Skeletal muscle tissue (tissue), 3 donors: ENCODE measurements at regions not wholly inside any gene's neighbourhood (a gene's known extent, or its start where the extent isn't known, plus 50 kb on each side); places are given as distances from the start of the nearest gene placed in this dataset.
"Not testable (repeated sequence)": the region's sequence is repeated elsewhere in the genome, so short reads cannot be mapped to it uniquely, and the experiment has no call there.

Experiments used
- H3K27ac ChIP-seq: one replicate; pipeline ENCODE4 v1.7.0; 2013; ENCODE audit warnings: mild to moderate bottlenecking, low read depth, low read length, inconsistent platforms
- H3K27me3 ChIP-seq, 3 donors: one replicate each; pipeline ENCODE4 v1.7.0; 2013; ENCODE audit warnings: low read length in 3 of 3; ENCODE audit not compliant: control insufficient read depth in 3 of 3, insufficient read depth in 3 of 3
- H3K36me3 ChIP-seq, 3 donors: one replicate each; pipeline ENCODE4 v1.7.0; 2013; ENCODE audit warnings: low read length in 3 of 3; ENCODE audit not compliant: control insufficient read depth in 3 of 3, insufficient read depth in 3 of 3
- H3K4me1 ChIP-seq, 3 donors: one replicate each; pipeline ENCODE4 v1.7.0; 2013; ENCODE audit warnings: low read length in 3 of 3, mild to moderate bottlenecking in 3 of 3; ENCODE audit not compliant: control insufficient read depth in 3 of 3, insufficient read depth in 3 of 3
- H3K4me3 ChIP-seq, 3 donors: one replicate each; pipeline ENCODE4 v1.7.0; 2013; ENCODE audit warnings: low read length in 3 of 3
- H3K9ac ChIP-seq, 3 donors: one replicate each; pipeline ENCODE4 v1.7.0; 2013; ENCODE audit warnings: low read length in 3 of 3, mild to moderate bottlenecking in 3 of 3, moderate library complexity in 2 of 3, low read depth in 1 of 3
- H3K9me3 ChIP-seq, 3 donors: one replicate each; pipeline ENCODE4 v1.7.0; 2013; ENCODE audit warnings: low read length in 3 of 3; ENCODE audit not compliant: control insufficient read depth in 3 of 3
- donor health status: Osteomylitis.

DNA sequence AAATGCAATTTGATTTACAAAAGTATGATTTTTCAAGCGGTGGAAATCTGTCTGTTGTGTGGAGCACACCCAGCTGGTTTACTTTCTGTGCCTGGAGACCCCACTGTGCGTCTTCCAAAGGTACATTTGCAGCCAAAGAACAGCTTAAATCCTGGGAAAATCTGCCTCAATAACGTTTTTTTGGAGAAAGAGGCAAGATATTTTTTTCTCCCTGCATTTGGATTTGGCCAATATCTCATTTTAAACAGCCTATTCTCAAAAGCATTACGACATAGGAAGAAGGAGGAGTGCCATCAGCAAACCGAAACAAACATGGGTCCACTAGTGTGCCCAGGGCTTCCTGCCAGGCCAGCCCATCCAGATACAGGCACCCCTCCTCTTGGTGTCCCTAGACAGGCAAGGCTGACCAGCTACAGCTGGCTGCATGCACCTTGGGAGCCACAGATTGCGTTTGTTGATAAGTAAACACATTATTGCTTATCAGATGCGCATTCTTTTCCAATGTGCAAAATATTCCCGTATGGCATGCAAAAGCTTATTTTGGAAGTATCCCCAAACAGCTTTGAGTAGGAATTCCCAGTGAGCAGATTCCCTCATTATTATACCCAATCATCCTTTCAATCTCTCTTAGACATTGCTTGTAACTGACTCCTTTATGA is 184.5 kb upstream of the MARCKS start:
- Histone ChIP-seq H3K36me3 (no peaks in the 10 kb centered on the region), H3K4me3 (peak overlapping the region; percentile 63 to 71 (median 70)), H3K9ac (peak overlapping the region; percentile 23 to 58 (median 55)), H3K4me1 (peaks cover 8 to 12% (median 10%) of the 10 kb centered on the region in 3 donors), H3K9me3 (no peaks in the 10 kb centered on the region), H3K27ac (no peak overlapping the region), H3K27me3 (no peaks in the 10 kb centered on the region)

DNA sequence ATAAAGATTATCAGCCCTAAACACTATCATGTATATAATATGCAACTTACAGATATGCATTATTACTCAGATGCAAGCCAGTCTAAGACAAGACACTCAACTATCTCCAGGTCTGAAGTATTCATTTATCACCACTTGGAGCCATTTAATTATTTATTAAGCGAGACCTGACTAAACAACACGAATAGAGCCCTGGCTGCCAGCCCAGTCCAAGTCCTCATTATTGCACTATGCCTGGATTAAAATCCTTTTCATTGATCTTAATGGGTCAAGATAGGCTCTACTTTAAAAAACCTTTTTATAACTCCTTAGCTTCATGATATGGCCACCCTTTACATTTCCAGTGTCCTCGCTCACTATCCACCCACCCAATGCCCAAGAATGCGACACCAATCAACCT is 183.1 kb upstream of the MARCKS start:
- Histone ChIP-seq H3K9me3 (no peaks in the 10 kb centered on the region), H3K4me1 (peaks cover 8 to 12% (median 10%) of the 10 kb centered on the region in 3 donors), H3K27me3 (no peaks in the 10 kb centered on the region), H3K36me3 (no peaks in the 10 kb centered on the region), H3K4me3 (no peak overlapping the region), H3K9ac (no peak overlapping the region), H3K27ac (no peak overlapping the region)

DNA sequence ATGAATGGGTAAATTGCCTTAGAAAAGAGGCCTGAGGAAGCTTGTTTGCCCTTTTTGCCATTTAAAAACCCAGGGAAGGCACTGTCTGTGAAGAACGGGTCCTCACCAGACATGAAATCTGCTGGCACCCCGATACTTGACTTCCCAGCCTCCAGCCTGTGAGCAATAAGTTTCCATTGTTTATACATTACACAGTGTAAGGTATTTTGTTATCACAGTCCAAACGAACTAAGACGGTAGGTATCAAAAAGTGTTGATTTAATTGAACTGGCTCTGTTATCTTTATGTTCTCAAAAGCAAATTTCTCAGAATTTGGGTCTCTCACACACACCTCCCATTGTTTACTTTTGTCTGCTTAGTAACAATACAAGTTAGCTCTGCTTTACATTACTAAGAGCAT is 181.1 kb upstream of the MARCKS start:
- Histone ChIP-seq H3K27ac (no peak overlapping the region), H3K9ac (no peak overlapping the region), H3K36me3 (no peaks in the 10 kb centered on the region), H3K4me3 (no peak overlapping the region), H3K27me3 (no peaks in the 10 kb centered on the region), H3K9me3 (no peaks in the 10 kb centered on the region), H3K4me1 (peaks cover 8 to 12% (median 10%) of the 10 kb centered on the region in 3 donors)

DNA sequence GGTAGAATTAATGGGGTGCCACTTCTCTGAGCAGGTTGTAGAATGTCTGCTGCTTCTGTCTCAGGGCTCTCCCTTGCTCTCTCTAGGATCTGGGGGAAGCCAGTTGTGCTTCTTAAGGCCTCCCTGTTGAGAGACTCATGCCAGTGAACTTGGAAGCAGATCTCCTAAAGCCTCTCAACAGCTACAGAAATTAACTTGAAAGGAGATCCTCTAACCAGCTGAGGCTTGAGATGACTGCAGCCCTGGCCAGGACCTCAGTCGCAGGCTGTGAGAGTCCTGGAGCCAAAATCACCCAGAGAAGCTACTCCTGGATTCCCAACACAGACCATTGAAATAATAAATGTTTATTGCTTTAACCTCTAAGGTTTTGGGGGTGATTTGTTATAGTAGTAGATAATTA is 180.2 kb upstream of the MARCKS start:
- no peaks in the 10 kb centered on the region for H3K27me3 ChIP-seq
- no peak overlapping the region for H3K27ac ChIP-seq
- no peak overlapping the region for H3K4me3 ChIP-seq
- H3K36me3 ChIP-seq = no peaks in the 10 kb centered on the region
- no peaks in the 10 kb centered on the region for H3K9me3 ChIP-seq
- H3K4me1 ChIP-seq = peaks cover 4 to 12% (median 10%) of the 10 kb centered on the region in 3 donors
- no peak overlapping the region for H3K9ac ChIP-seq

DNA sequence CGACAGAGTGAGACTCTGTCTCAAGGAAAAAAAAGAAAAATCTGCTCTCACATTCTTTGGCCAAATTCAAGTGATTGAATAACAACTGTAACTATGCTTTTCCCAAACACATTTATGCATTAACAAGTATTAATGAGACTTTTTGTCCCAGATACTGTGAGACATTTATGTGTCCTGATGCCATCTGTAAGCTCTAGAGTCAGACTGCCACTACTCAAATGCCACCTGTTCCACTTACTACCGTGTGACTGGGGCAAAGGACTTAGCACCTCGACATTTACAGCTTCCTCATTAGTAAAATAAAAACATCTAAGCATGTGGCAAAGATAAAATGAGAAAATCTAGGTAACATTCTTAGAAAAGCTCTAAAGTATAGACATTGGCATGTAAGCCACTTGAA is 178.1 kb upstream of the MARCKS start:
- H3K9me3 ChIP-seq = no peaks in the 10 kb centered on the region
- H3K36me3 ChIP-seq = no peaks in the 10 kb centered on the region
- H3K4me3 ChIP-seq = no peak overlapping the region
- no peak overlapping the region for H3K9ac ChIP-seq
- no peak overlapping the region for H3K27ac ChIP-seq
- H3K27me3 ChIP-seq = no peaks in the 10 kb centered on the region
- peaks cover 0 to 5% (median 4%) of the 10 kb centered on the region in 3 donors for H3K4me1 ChIP-seq

DNA sequence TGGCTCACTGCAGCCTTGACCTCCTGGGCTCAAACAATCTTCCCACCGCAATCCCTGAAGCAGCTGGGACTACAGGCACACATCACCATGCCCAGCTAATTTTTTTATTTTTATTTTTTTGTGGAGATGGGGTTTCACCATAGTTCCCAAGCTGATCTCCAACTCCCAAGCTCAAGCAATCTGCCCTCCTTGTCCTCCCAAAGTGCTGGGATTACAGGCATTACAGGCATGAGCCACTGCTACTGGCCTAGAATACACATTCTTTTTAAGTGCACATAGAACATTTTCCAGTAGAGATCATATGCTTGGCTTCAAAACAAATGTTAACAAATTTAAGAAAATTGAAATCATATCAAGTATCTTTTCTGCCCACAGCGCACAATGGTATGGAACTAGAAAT is 176.8 kb upstream of the MARCKS start:
- Histone ChIP-seq H3K27me3 (no peaks in the 10 kb centered on the region), H3K9ac (no peak overlapping the region), H3K4me3 (no peak overlapping the region), H3K4me1 (peaks cover 0 to 5% (median 4%) of the 10 kb centered on the region in 3 donors), H3K27ac (no peak overlapping the region), H3K36me3 (no peaks in the 10 kb centered on the region), H3K9me3 (no peaks in the 10 kb centered on the region)

DNA sequence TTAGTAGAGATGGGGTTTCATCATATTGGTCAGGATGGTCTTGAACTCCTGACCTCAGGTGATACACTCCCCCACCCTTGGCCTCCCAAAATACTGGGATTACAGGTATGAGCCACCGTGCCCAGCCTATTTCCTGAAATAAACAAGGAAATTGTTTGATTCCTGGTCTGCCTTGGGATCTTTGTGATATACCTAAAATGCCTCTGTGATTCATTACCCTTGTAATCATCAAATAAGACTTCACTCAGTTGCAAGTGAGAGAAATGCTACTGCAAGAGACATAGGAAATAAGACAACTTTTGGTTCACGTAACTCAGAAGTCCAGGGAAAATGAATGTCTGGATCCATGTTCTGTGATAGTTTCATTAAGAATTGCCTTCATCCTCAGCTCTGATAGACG is 173.2 kb upstream of the MARCKS start:
- Histone ChIP-seq H3K27me3 (no peaks in the 10 kb centered on the region), H3K4me1 (no peaks in the 10 kb centered on the region), H3K27ac (no peak overlapping the region), H3K9ac (no peak overlapping the region), H3K4me3 (no peak overlapping the region), H3K9me3 (no peaks in the 10 kb centered on the region), H3K36me3 (no peaks in the 10 kb centered on the region)

DNA sequence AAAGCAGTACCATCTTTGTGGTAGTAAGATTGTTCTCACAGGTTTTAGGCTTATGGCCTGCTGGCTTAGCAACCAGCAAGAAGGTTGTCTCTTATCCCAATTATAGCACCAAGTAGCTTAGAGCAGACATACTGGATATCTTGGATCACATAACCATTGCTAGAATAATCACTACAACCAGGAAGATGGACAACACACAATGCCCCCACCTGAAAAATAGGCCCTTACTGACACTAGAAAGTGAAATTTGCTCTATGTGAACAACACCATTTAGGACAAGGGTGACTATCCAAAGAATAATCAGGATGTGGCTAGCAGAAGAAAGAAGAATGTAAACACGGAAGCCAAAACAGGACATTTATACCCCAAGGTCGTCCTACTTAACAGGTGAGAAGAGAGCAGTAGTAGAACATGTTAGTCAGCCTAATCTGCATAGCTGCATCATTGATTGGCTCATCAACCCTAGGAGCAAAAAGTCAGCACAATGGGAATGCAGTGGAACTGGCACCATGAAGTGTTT is 172.7 kb upstream of the MARCKS start:
- Histone ChIP-seq H3K9me3 (no peaks in the 10 kb centered on the region), H3K27me3 (no peaks in the 10 kb centered on the region), H3K36me3 (no peaks in the 10 kb centered on the region), H3K9ac (no peak overlapping the region), H3K27ac (no peak overlapping the region), H3K4me1 (no peaks in the 10 kb centered on the region), H3K4me3 (no peak overlapping the region)

DNA sequence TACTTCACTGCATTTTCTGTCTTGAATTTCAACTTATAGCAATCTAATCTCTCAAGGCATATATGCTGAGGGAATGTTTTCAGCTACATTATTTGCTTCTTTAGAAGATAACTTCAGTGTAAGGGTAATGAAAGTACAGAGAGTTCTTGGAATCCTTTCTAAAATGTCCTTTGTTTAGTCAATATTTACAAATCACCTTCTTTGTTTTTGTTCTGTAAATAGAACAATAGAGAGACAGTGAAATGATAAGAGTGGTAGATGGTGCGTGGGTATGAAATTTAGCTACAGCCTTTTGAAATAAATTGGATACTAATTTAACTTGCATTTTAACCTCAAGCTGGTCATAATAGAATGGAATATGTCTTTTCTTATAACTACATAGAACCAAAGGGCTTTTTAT is 171.1 kb upstream of the MARCKS start:
- Histone ChIP-seq H3K4me1 (no peaks in the 10 kb centered on the region), H3K27me3 (no peaks in the 10 kb centered on the region), H3K36me3 (no peaks in the 10 kb centered on the region), H3K9ac (no peak overlapping the region), H3K9me3 (no peaks in the 10 kb centered on the region), H3K27ac (no peak overlapping the region), H3K4me3 (no peak overlapping the region)

DNA sequence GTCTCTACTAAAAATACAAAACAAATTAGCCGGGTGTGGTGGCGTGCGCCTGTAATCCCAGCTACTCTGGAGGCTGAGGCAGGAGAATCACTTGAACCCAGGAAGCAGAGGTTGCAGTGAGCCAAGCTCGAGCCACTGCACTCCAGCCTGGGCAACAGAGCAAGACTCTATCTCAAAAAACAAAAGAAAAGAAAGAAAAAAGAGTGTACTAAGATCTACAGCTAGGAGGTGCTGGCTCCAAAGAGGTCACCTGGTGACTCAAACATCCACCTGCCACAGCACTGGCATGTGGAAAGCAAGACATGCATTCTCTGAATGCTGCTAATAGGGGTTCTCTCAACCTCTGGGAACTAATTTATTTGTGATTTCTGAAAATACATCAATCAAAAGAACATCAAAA is 167.5 kb upstream of the MARCKS start:
- not testable (repeated sequence) for H3K27me3 ChIP-seq, H3K27ac ChIP-seq, H3K4me3 ChIP-seq, H3K4me1 ChIP-seq, H3K9ac ChIP-seq, H3K9me3 ChIP-seq, H3K36me3 ChIP-seq
